ENCODE measurements at regions not wholly inside any gene's neighbourhood (a gene's known extent, or its start where the extent isn't known, plus 50 kb on each side); places are given as distances from the start of the nearest gene placed in this dataset.
"Not testable (repeated sequence)": the region's sequence is repeated elsewhere in the genome, so short reads cannot be mapped to it uniquely, and the experiment has no call there.

- DNase-seq, result no peak
Measured at GRCh38 chrX:113996781-113997180, 587.1 kb upstream of the HTR2C start.

GRCh38 chrX:113991720-113992119, 592.2 kb upstream of the HTR2C start:
- not testable (repeated sequence) for DNase-seq

GRCh38 chrX:113990669-113991068, 593.2 kb upstream of the HTR2C start:
- not testable (repeated sequence) for DNase-seq

GRCh38 chrX:113988315-113988935, 595.5 kb upstream of the HTR2C start:
- not testable (repeated sequence) for DNase-seq

GRCh38 chrX:113986427-113986826, 597.5 kb upstream of the HTR2C start:
- no peak for DNase-seq

- no peak for DNase-seq
Measured at GRCh38 chrX:113982766-113983165, 601.1 kb upstream of the HTR2C start.

GRCh38 chrX:113980953-113981352, 602.9 kb upstream of the HTR2C start:
- DNase-seq, result no peak

- DNase-seq, result no peak
Measured at GRCh38 chrX:113977887-113978286, 606.0 kb upstream of the HTR2C start.

GRCh38 chrX:113975441-113975840, 608.4 kb upstream of the HTR2C start:
- no peak for DNase-seq

GRCh38 chrX:113974881-113975280, 609.0 kb upstream of the HTR2C start:
- DNase-seq, result no peak

- no peak for DNase-seq
Measured at GRCh38 chrX:113973706-113974105, 610.2 kb upstream of the HTR2C start.

GRCh38 chrX:113966791-113967190, 617.1 kb upstream of the HTR2C start:
- no peak for DNase-seq

- no peak for DNase-seq
Measured at GRCh38 chrX:113962343-113962742, 621.5 kb upstream of the HTR2C start.

GRCh38 chrX:113959912-113960626, 623.8 kb upstream of the HTR2C start:
- DNase-seq, result no peak

- no peak for DNase-seq
Measured at GRCh38 chrX:113956936-113957335, 627.0 kb upstream of the HTR2C start.

- no peak for DNase-seq
Measured at GRCh38 chrX:113954297-113954696, 629.6 kb upstream of the HTR2C start.

GRCh38 chrX:113950081-113950678, 633.7 kb upstream of the HTR2C start:
- no peak for DNase-seq

- no peak for DNase-seq
Measured at GRCh38 chrX:113947548-113947947, 636.3 kb upstream of the HTR2C start.

- peak; percentile 3 to 20 for DNase-seq
Measured at GRCh38 chrX:113935518-113935917, 648.4 kb upstream of the HTR2C start.

- DNase-seq, result no peak
Measured at GRCh38 chrX:113933931-113934330, 650.0 kb upstream of the HTR2C start.

GRCh38 chrX:113929004-113929403, 654.9 kb upstream of the HTR2C start:
- DNase-seq, result peak; percentile 52 to 62

GRCh38 chrX:113920661-113921060, 663.2 kb upstream of the HTR2C start:
- no peak for DNase-seq

- DNase-seq, result no peak
Measured at GRCh38 chrX:113919387-113919786, 664.5 kb upstream of the HTR2C start.

GRCh38 chrX:113906168-113906567, 677.7 kb upstream of the HTR2C start:
- no peak for DNase-seq

All from NCI-H2081 (cell line).